Karpas-422 (cell line): ENCODE measurements at regions not wholly inside any gene's neighbourhood (a gene's known extent, or its start where the extent isn't known, plus 50 kb on each side); places are given as distances from the start of the nearest gene placed in this dataset.

Experiments
- DNase-seq: peaks from one replicate; pipeline ENCODE4 v3.0.0-alpha.2; 2015
- H2AFZ ChIP-seq: fragments of 200-600 bp; sonication (generic); 2 replicates; pipeline ENCODE4 v1.6.1; 2014; ENCODE audit warnings: antibody characterized with exemption, low read length, mixed read lengths
- H3K27ac ChIP-seq: fragments of 200-600 bp; sonication (generic); 2 replicates; pipeline ENCODE4 v1.5.1; 2014; ENCODE audit warnings: mild to moderate bottlenecking, low read length, moderate library complexity
- H3K27me3 ChIP-seq: fragments of 200-600 bp; sonication (generic); 2 replicates; pipeline ENCODE4 v1.6.1; 2014; ENCODE audit warnings: low read length, mixed read lengths
- H3K36me3 ChIP-seq: fragments of 200-600 bp; sonication (generic); 2 replicates; pipeline ENCODE4 v1.6.1; 2014; ENCODE audit warnings: low read length, mixed read lengths; ENCODE audit not compliant: insufficient read depth
- H3K4me1 ChIP-seq: fragments of 200-600 bp; sonication (generic); 2 replicates; pipeline ENCODE4 v1.6.1; 2014; ENCODE audit warnings: mild to moderate bottlenecking, low read length, mixed read lengths
- H3K4me2 ChIP-seq: fragments of 200-600 bp; sonication (generic); 2 replicates; pipeline ENCODE4 v1.6.1; 2014; ENCODE audit warnings: low read length, low read depth, mild to moderate bottlenecking; ENCODE audit not compliant: poor library complexity, severe bottlenecking
- H3K4me3 ChIP-seq: fragments of 200-600 bp; sonication (generic); 2 replicates; pipeline ENCODE4 v1.5.1; 2014; ENCODE audit warnings: mild to moderate bottlenecking, antibody characterized with exemption, low read length, mixed read lengths
- H3K79me2 ChIP-seq: fragments of 200-600 bp; sonication (generic); 2 replicates; pipeline ENCODE4 v1.6.1; 2014; ENCODE audit warnings: mild to moderate bottlenecking, low read length, mixed read lengths
- H3K9ac ChIP-seq: fragments of 200-600 bp; sonication (generic); 2 replicates; pipeline ENCODE4 v1.6.0; 2014; ENCODE audit warnings: low read length
- H3K9me2 ChIP-seq: fragments of 200-600 bp; sonication (generic), shearing (Covaris generic); replicated peaks from 2 replicates; pipeline ENCODE4 v1.6.0; 2014; ENCODE audit warnings: mild to moderate bottlenecking, low read length, moderate library complexity; ENCODE audit not compliant: insufficient read depth
- H3K9me3 ChIP-seq: fragments of 300-700, 200-600 bp; sonication (generic); 2 replicates; pipeline ENCODE4 v1.6.1; 2014; ENCODE audit warnings: low read length, mixed read lengths
- H4K20me1 ChIP-seq: fragments of 200-600 bp; sonication (generic); 2 replicates; pipeline ENCODE4 v1.6.1; 2014; ENCODE audit warnings: mild to moderate bottlenecking, antibody characterized with exemption, low read length, low read depth; ENCODE audit not compliant: insufficient read depth

- DNase-seq = no peak
- Histone ChIP-seq H3K27ac (no peak overlapping the region), H3K36me3 (no peaks in the 10 kb centered on the region), H3K79me2 (no peaks in the 10 kb centered on the region), H3K4me1 (no peaks in the 10 kb centered on the region), H3K9me2 (no peaks in the 10 kb centered on the region), H3K9ac (no peak overlapping the region), H3K4me2 (no peak overlapping the region), H4K20me1 (no peaks in the 10 kb centered on the region), H3K27me3 (no peaks in the 10 kb centered on the region), H2AFZ (no peak overlapping the region), H3K4me3 (no peak overlapping the region), H3K9me3 (no peaks in the 10 kb centered on the region)
These were observed 186.0 kb upstream of the POU3F2 start for GRCh38 chr6:98648211-98648914.

GRCh38 chr6:98650941-98651340, 183.4 kb upstream of the POU3F2 start:
- no peaks in the 10 kb centered on the region for H4K20me1 ChIP-seq
- no peak overlapping the region for H3K27ac ChIP-seq
- no peaks in the 10 kb centered on the region for H3K36me3 ChIP-seq
- no peak overlapping the region for H3K9ac ChIP-seq
- no peak overlapping the region for H2AFZ ChIP-seq
- H3K9me3 ChIP-seq = no peaks in the 10 kb centered on the region
- no peaks in the 10 kb centered on the region for H3K79me2 ChIP-seq
- H3K4me3 ChIP-seq = no peak overlapping the region
- H3K27me3 ChIP-seq = no peaks in the 10 kb centered on the region
- no peaks in the 10 kb centered on the region for H3K4me1 ChIP-seq
- no peaks in the 10 kb centered on the region for H3K9me2 ChIP-seq
- no peak overlapping the region for H3K4me2 ChIP-seq
- no peak for DNase-seq

DNA sequence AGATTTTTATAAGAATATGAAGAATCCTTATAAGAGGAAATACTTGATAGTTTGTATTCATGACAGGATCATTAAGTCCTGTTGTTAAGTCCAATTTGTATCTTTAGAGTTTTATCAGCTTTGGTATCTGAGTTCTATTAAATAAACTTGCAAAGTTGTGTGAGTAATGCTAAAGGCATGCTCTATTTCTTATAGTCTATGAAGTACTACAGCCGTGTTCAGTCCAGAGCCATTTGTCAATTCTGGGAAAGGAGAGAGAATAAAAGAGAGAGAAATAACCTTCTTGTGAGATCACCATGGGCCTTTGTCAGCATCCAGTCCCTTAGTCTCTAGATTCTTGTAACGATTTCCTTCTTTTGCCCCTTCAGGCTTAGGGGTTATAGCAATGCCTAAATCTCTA, 181.2 kb upstream of the POU3F2 start:
- no peaks in the 10 kb centered on the region for H3K9me3 ChIP-seq
- H3K4me2 ChIP-seq = no peak overlapping the region
- H4K20me1 ChIP-seq = no peaks in the 10 kb centered on the region
- no peaks in the 10 kb centered on the region for H3K9me2 ChIP-seq
- H3K27me3 ChIP-seq = no peaks in the 10 kb centered on the region
- no peak overlapping the region for H3K4me3 ChIP-seq
- H3K27ac ChIP-seq = no peak overlapping the region
- DNase-seq = no peak
- no peak overlapping the region for H2AFZ ChIP-seq
- H3K9ac ChIP-seq = no peak overlapping the region
- H3K36me3 ChIP-seq = no peaks in the 10 kb centered on the region
- H3K4me1 ChIP-seq = no peaks in the 10 kb centered on the region
- no peaks in the 10 kb centered on the region for H3K79me2 ChIP-seq

- no peaks in the 10 kb centered on the region for H3K79me2 ChIP-seq
- no peaks in the 10 kb centered on the region for H3K4me1 ChIP-seq
- DNase-seq = peak; percentile 52
- H2AFZ ChIP-seq = no peak overlapping the region
- H3K9ac ChIP-seq = no peak overlapping the region
- H3K36me3 ChIP-seq = no peaks in the 10 kb centered on the region
- H3K27ac ChIP-seq = no peak overlapping the region
- no peak overlapping the region for H3K4me3 ChIP-seq
- no peaks in the 10 kb centered on the region for H3K9me3 ChIP-seq
- no peak overlapping the region for H3K4me2 ChIP-seq
- H4K20me1 ChIP-seq = no peaks in the 10 kb centered on the region
- H3K27me3 ChIP-seq = no peaks in the 10 kb centered on the region
- no peaks in the 10 kb centered on the region for H3K9me2 ChIP-seq
These were observed 176.6 kb upstream of the POU3F2 start for GRCh38 chr6:98657764-98658163.

DNA sequence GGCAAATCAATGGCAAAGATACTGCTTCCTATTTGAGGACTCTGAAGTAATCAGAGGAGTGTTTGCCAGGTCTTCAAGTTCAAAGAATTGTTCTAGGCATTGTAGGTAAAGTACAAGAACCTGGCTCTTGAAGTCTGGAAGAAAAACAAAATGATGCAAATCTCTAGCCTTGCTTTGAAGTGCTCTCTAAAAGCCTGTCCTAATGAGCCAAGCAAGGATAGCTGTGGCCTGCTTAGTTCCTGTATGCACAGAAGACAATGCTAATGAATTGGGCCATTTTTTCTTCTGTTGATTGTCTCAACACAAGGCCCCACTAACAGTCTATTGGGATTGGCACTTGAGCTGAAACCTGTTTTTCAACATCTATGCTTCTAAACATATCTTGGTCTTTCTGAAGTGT, 165.0 kb upstream of the POU3F2 start:
- no peak for DNase-seq
- H3K79me2 ChIP-seq = no peaks in the 10 kb centered on the region
- no peaks in the 10 kb centered on the region for H3K4me1 ChIP-seq
- no peak overlapping the region for H3K4me2 ChIP-seq
- H3K36me3 ChIP-seq = no peaks in the 10 kb centered on the region
- H3K9me3 ChIP-seq = no peaks in the 10 kb centered on the region
- no peak overlapping the region for H3K27ac ChIP-seq
- H3K9me2 ChIP-seq = no peaks in the 10 kb centered on the region
- no peaks in the 10 kb centered on the region for H4K20me1 ChIP-seq
- H2AFZ ChIP-seq = no peak overlapping the region
- H3K27me3 ChIP-seq = no peaks in the 10 kb centered on the region
- H3K4me3 ChIP-seq = no peak overlapping the region
- no peak overlapping the region for H3K9ac ChIP-seq

DNA sequence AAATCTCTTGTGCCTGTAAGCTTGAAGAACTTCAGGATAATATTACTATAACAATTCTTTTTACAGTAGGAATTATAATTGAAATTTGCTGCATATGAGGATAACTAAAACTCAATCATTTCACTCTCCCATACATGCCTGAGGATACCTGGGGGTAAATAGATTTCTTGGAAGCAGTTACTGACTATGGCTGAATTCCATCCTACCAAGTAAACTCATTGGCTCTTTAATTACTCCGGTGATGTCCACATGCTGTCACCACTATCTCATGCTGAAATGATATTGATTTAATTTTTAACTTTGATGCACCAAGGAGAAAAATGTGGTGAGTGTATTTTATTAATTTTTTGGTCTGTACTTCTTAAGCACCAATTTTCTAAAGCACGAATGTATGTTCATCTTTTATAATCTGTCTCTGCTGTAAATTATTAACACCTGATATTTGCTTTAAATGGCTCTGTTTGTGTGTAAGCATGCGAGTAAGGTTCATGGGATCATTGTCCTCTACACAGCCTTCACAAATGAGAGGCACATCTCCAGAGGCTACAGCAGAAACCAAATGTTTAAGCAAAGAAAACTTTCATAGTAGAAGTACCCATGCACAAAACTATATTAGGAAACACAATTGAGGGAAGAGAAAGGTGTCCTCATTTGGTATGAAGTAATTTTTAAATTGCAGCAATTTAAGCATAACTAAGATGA, 164.2 kb upstream of the POU3F2 start:
- H3K9ac ChIP-seq = no peak overlapping the region
- no peaks in the 10 kb centered on the region for H3K9me3 ChIP-seq
- H3K79me2 ChIP-seq = no peaks in the 10 kb centered on the region
- no peaks in the 10 kb centered on the region for H4K20me1 ChIP-seq
- H3K27ac ChIP-seq = no peak overlapping the region
- DNase-seq = no peak
- H3K4me3 ChIP-seq = no peak overlapping the region
- H3K9me2 ChIP-seq = no peaks in the 10 kb centered on the region
- no peak overlapping the region for H3K4me2 ChIP-seq
- H2AFZ ChIP-seq = no peak overlapping the region
- H3K4me1 ChIP-seq = no peaks in the 10 kb centered on the region
- no peaks in the 10 kb centered on the region for H3K27me3 ChIP-seq
- no peaks in the 10 kb centered on the region for H3K36me3 ChIP-seq

DNA sequence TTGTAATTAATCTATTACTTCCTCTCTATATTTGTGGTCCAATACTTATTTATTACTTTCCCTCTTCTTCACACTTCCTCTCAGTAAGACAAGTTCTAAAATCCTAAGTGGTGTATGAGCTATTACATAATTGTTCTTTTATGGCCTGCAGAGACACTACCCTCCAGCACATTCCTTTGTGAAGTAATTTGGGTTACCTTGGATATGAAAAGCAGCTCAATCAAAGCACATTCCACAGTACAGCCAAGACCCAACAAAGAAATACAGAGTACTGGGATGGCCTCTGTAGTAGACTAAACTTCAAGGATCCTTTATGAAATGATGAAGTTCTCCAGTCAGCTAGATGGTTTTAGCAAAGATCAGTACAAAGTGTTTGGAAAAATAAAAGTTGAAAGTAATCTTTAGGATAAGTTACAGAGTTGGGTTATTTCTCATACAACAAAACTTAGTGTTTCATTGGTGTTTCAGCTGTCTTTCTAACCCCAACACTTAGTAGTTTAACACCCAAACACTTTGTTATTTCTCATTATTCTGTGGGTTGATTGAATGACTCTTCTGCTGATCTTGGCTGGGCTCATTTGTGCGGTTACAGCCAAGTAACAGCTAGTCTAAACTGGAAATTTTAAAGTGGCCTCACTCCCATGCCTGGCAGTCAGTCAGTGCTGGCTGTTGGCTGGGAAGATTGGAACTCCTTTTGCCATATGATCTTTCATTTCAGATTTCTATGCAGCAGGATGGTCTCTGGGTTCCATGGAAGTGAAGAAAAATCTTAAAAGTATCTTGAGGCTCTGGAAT, 161.5 kb upstream of the POU3F2 start:
- H3K4me2 ChIP-seq = no peak overlapping the region
- H4K20me1 ChIP-seq = no peaks in the 10 kb centered on the region
- no peaks in the 10 kb centered on the region for H3K9me2 ChIP-seq
- H3K36me3 ChIP-seq = no peaks in the 10 kb centered on the region
- no peaks in the 10 kb centered on the region for H3K9me3 ChIP-seq
- no peak overlapping the region for H3K27ac ChIP-seq
- no peak overlapping the region for H3K4me3 ChIP-seq
- H2AFZ ChIP-seq = no peak overlapping the region
- H3K4me1 ChIP-seq = no peaks in the 10 kb centered on the region
- H3K9ac ChIP-seq = no peak overlapping the region
- no peaks in the 10 kb centered on the region for H3K79me2 ChIP-seq
- H3K27me3 ChIP-seq = no peaks in the 10 kb centered on the region
- no peak for DNase-seq

DNA sequence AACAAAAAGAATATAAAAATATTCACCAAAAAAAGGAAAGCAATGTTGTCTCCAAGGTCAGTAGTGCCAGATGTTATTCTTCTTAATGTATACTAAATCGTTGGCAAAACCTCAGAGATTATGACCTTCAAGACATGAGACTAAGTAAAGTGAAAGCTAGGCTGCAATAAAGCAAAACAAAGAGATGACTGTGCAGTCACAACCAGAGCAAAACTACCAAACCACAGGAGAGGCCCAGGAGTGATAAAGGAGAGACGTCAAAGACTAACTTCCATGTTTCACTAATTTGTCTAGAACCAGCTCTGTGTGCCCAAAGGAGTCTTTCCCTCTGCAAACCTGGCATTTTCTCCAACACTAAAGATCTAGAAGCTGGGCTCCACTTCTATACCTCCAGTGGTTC, 155.9 kb upstream of the POU3F2 start:
- H3K27me3 ChIP-seq = no peaks in the 10 kb centered on the region

More for the DNA sequence above, 155.9 kb upstream of the POU3F2 start:
- H3K79me2 ChIP-seq = no peaks in the 10 kb centered on the region
- no peaks in the 10 kb centered on the region for H4K20me1 ChIP-seq
- no peaks in the 10 kb centered on the region for H3K4me1 ChIP-seq
- no peak overlapping the region for H3K27ac ChIP-seq
- H3K4me2 ChIP-seq = no peak overlapping the region
- H2AFZ ChIP-seq = no peak overlapping the region
- DNase-seq = no peak
- H3K9ac ChIP-seq = no peak overlapping the region
- no peaks in the 10 kb centered on the region for H3K9me2 ChIP-seq
- H3K36me3 ChIP-seq = no peaks in the 10 kb centered on the region
- H3K4me3 ChIP-seq = no peak overlapping the region
- H3K9me3 ChIP-seq = no peaks in the 10 kb centered on the region
